ENCODE measurements at regions not wholly inside any gene's neighbourhood (a gene's known extent, or its start where the extent isn't known, plus 50 kb on each side); places are given as distances from the start of the nearest gene placed in this dataset.
"Not testable (repeated sequence)": the region's sequence is repeated elsewhere in the genome, so short reads cannot be mapped to it uniquely, and the experiment has no call there.

- Histone ChIP-seq H3K4me1 (no peaks in the 10 kb centered on the region), H3K4me3 (no peak overlapping the region), H3K36me3 (no peaks in the 10 kb centered on the region), H3K27ac (no peak overlapping the region), H3K27me3 (no peaks in the 10 kb centered on the region), H3K9me3 (no peaks in the 10 kb centered on the region)
- TF ChIP-seq CTCF (IDR thresholded peaks at IDR 0.05) (no peak), POLR2A (IDR thresholded peaks at IDR 0.05) (no peak)
- DNase-seq: no peak
- intact Hi-C loops (cut with DNase I; ENCODE audit: low total_unique reads): no loop called here
Measured at GRCh38 chr13:37956536-37956935, 87.0 kb upstream of the TRPC4 start.

GRCh38 chr13:37954597-37954996, 85.0 kb upstream of the TRPC4 start:
- DNase-seq; H3K27me3 ChIP-seq; H3K27ac ChIP-seq; H3K4me1 ChIP-seq; intact Hi-C loops (cut with DNase I; ENCODE audit: low total_unique reads); H3K36me3 ChIP-seq; H3K9me3 ChIP-seq; H3K4me3 ChIP-seq: not testable (repeated sequence)

GRCh38 chr13:37954191-37954590, 84.6 kb upstream of the TRPC4 start:
- intact Hi-C loops (cut with DNase I; ENCODE audit: low total_unique reads): no loop called here
- Histone ChIP-seq H3K36me3 (no peaks in the 10 kb centered on the region), H3K9me3 (no peaks in the 10 kb centered on the region), H3K4me3 (no peak overlapping the region), H3K27ac (no peak overlapping the region), H3K27me3 (no peaks in the 10 kb centered on the region), H3K4me1 (no peaks in the 10 kb centered on the region)
- no peak for DNase-seq
- no peak for TF ChIP-seq POLR2A (IDR thresholded peaks at IDR 0.05)
- no peak for TF ChIP-seq CTCF (IDR thresholded peaks at IDR 0.05)

- intact Hi-C loops (cut with DNase I; ENCODE audit: low total_unique reads): no loop called here
- H3K27ac ChIP-seq: no peak overlapping the region
- no peaks in the 10 kb centered on the region for H3K27me3 ChIP-seq
- no peak for TF ChIP-seq POLR2A (IDR thresholded peaks at IDR 0.05)
- TF ChIP-seq CTCF (IDR thresholded peaks at IDR 0.05): no peak
- H3K9me3 ChIP-seq: no peaks in the 10 kb centered on the region
- no peaks in the 10 kb centered on the region for H3K4me1 ChIP-seq
- no peak overlapping the region for H3K4me3 ChIP-seq
- no peak for DNase-seq
- no peaks in the 10 kb centered on the region for H3K36me3 ChIP-seq
Measured at GRCh38 chr13:37953696-37954095, 84.1 kb upstream of the TRPC4 start.

- H3K4me1 ChIP-seq: no peaks in the 10 kb centered on the region
- DNase-seq: no peak
- no peak overlapping the region for H3K27ac ChIP-seq
- H3K9me3 ChIP-seq: no peaks in the 10 kb centered on the region
- no peak for TF ChIP-seq CTCF (IDR thresholded peaks at IDR 0.05)
- TF ChIP-seq POLR2A (IDR thresholded peaks at IDR 0.05): no peak
- intact Hi-C loops (cut with DNase I; ENCODE audit: low total_unique reads): no loop called here
- H3K27me3 ChIP-seq: no peaks in the 10 kb centered on the region
- H3K36me3 ChIP-seq: no peaks in the 10 kb centered on the region
- no peak overlapping the region for H3K4me3 ChIP-seq
Measured at GRCh38 chr13:37950016-37950415, 80.4 kb upstream of the TRPC4 start.

- no peak for DNase-seq
- H3K4me1 ChIP-seq: no peaks in the 10 kb centered on the region
- no peaks in the 10 kb centered on the region for H3K27me3 ChIP-seq
- H3K36me3 ChIP-seq: no peaks in the 10 kb centered on the region
- intact Hi-C loops (cut with DNase I; ENCODE audit: low total_unique reads): no loop called here
- H3K4me3 ChIP-seq: no peak overlapping the region
- H3K27ac ChIP-seq: no peak overlapping the region
- no peaks in the 10 kb centered on the region for H3K9me3 ChIP-seq
- TF ChIP-seq CTCF (IDR thresholded peaks at IDR 0.05): no peak
- TF ChIP-seq POLR2A (IDR thresholded peaks at IDR 0.05): no peak
Measured at GRCh38 chr13:37947419-37948140, 78.0 kb upstream of the TRPC4 start.

Data from uterus (tissue), 3 donors.